ENCODE measurements at regions not wholly inside any gene's neighbourhood (a gene's known extent, or its start where the extent isn't known, plus 50 kb on each side); places are given as distances from the start of the nearest gene placed in this dataset.
"Not testable (repeated sequence)": the region's sequence is repeated elsewhere in the genome, so short reads cannot be mapped to it uniquely, and the experiment has no call there.

DNA sequence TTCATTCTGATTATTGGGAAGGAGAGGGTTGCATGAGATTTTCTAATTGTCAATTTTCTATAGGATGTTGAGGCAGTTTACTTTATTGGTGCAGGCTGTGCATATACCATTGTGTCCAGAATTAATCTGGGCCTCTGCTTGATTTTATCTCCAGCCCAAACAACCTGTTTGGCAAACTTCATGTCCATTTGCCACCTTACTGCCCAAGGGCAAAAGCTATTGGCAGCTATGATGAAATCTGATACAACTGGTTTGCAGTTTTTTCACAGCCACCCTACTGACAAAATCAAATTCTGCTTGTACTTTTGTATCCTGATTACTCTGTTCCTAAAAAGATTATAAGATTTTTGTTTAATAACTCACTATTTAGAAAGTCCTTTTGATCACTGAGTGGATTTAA, 789.2 kb upstream of the FBXO33 start:
- TF ChIP-seq, protein P1, sequence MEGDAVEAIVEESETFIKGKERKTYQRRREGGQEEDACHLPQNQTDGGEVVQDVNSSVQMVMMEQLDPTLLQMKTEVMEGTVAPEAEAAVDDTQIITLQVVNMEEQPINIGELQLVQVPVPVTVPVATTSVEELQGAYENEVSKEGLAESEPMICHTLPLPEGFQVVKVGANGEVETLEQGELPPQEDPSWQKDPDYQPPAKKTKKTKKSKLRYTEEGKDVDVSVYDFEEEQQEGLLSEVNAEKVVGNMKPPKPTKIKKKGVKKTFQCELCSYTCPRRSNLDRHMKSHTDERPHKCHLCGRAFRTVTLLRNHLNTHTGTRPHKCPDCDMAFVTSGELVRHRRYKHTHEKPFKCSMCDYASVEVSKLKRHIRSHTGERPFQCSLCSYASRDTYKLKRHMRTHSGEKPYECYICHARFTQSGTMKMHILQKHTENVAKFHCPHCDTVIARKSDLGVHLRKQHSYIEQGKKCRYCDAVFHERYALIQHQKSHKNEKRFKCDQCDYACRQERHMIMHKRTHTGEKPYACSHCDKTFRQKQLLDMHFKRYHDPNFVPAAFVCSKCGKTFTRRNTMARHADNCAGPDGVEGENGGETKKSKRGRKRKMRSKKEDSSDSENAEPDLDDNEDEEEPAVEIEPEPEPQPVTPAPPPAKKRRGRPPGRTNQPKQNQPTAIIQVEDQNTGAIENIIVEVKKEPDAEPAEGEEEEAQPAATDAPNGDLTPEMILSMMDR (IDR thresholded peaks at IDR 0.05): no peak
- no peak for TF ChIP-seq POLR2A (IDR thresholded peaks at IDR 0.05)
- no peaks in the 10 kb centered on the region for H3K36me3 ChIP-seq
- intact Hi-C loops (cut with DNase I): no loop called here
- no peaks in the 10 kb centered on the region for H3K4me1 ChIP-seq
- H3K4me3 ChIP-seq: no peak overlapping the region
- peaks cover 0 to 15% (median 0%) of the 10 kb centered on the region in 3 donors for H3K9me3 ChIP-seq
- no peak for DNase-seq
- H3K27me3 ChIP-seq: no peaks in the 10 kb centered on the region
- H3K27ac ChIP-seq: no peak overlapping the region

- intact Hi-C loops (cut with DNase I): no loop called here
- Histone ChIP-seq H3K36me3 (no peaks in the 10 kb centered on the region), H3K27me3 (no peaks in the 10 kb centered on the region), H3K4me3 (no peak overlapping the region), H3K9me3 (peaks cover 0 to 15% (median 0%) of the 10 kb centered on the region in 3 donors), H3K27ac (no peak overlapping the region), H3K4me1 (no peaks in the 10 kb centered on the region)
- 66 to 67% methylated on average over 3 of the region's 3 CpGs for WGBS, 2 donors
- no peak for DNase-seq
- no peak for TF ChIP-seq POLR2A (IDR thresholded peaks at IDR 0.05)
- TF ChIP-seq, protein P1 (IDR thresholded peaks at IDR 0.05): no peak
Observed at GRCh38 chr14:40219032-40219431, 786.8 kb upstream of the FBXO33 start.

DNA sequence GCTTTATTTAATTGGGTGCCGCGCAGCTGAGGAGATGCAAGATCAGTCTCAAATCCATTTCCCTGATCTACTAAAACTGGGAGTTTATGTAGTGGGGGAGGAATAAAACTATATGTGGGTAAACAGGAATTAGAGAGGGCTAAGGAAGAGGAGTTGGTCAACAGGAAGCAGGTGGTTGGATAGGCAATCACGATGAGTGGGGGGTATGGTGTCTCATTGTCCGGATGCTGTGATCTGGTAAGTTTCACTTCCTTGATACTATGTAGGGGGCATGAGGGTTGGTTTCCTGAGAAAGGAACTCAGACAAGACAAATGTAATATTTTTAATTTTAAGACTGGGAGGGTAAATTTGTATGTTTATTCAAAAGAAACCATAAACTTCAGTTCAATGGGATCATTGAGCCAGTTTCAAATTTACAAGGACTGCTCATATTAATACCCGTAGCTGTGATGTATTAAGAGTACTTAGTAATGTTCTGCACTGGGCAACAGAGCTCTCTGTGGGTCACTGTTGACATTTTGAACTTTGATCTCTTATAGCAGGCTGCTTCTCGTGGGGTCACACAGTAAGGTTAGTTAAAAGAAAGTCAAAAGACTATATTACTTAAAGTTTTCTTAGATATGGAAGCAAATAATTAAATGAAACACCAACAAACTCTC, 786.2 kb upstream of the FBXO33 start:
- no peak overlapping the region for H3K27ac ChIP-seq
- no peaks in the 10 kb centered on the region for H3K27me3 ChIP-seq
- DNase-seq: no peak
- H3K9me3 ChIP-seq: peaks cover 0 to 15% (median 0%) of the 10 kb centered on the region in 3 donors
- intact Hi-C loops (cut with DNase I): no loop called here
- WGBS, 2 donors: 69 to 70% methylated on average over 6 of the region's 6 CpGs
- H3K4me1 ChIP-seq: no peaks in the 10 kb centered on the region
- H3K4me3 ChIP-seq: no peak overlapping the region
- no peaks in the 10 kb centered on the region for H3K36me3 ChIP-seq
- TF ChIP-seq, protein P1 (IDR thresholded peaks at IDR 0.05): no peak
- TF ChIP-seq POLR2A (IDR thresholded peaks at IDR 0.05): no peak

GRCh38 chr14:40216976-40217375, 784.7 kb upstream of the FBXO33 start:
- H3K4me3 ChIP-seq: no peak overlapping the region
- WGBS, 2 donors: 93 to 96% methylated on average over 3 to 13 of the region's 22 CpGs
- H3K27me3 ChIP-seq: no peaks in the 10 kb centered on the region
- no peaks in the 10 kb centered on the region for H3K4me1 ChIP-seq
- no peak overlapping the region for H3K27ac ChIP-seq
- no peak for DNase-seq
- H3K36me3 ChIP-seq: no peaks in the 10 kb centered on the region
- intact Hi-C loops (cut with DNase I): no loop called here
- peaks cover 0 to 15% (median 0%) of the 10 kb centered on the region in 3 donors for H3K9me3 ChIP-seq
- no peak for TF ChIP-seq POLR2A (IDR thresholded peaks at IDR 0.05)
- TF ChIP-seq, protein P1 (IDR thresholded peaks at IDR 0.05): no peak

DNA sequence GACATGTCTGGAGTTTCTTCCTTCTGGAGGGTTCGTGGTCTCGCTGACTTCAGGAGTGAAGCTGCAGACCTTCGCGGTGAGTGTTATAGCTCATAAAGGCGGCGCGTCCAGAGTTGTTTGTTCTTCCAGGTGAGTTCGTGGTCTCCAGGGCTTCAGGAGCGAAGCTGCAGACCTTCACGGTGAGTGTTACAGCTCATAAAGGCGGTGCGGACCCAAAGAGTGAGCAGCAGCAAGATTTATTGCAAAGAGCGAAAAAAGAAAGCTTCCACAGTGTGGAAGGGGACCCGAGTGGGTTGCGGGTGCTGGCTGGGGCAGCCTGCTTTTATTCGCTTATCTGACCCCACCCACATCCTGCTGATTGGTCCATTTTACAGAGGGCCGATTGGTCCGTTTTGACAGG, 784.2 kb upstream of the FBXO33 start:
- WGBS, 2 donors: 82 to 87% methylated on average over 10 to 18 of the region's 18 CpGs
- H3K27ac ChIP-seq; H3K4me3 ChIP-seq; DNase-seq; intact Hi-C loops (cut with DNase I); H3K36me3 ChIP-seq; H3K27me3 ChIP-seq; H3K4me1 ChIP-seq: not testable (repeated sequence)
- H3K9me3 ChIP-seq: peaks cover 0 to 15% (median 0%) of the 10 kb centered on the region in 3 donors

GRCh38 chr14:40213701-40214100, 781.5 kb upstream of the FBXO33 start:
- Histone ChIP-seq H3K9me3 (peaks cover 0 to 18% (median 0%) of the 10 kb centered on the region in 3 donors), H3K4me1 (no peaks in the 10 kb centered on the region), H3K4me3 (no peak overlapping the region), H3K27ac (no peak overlapping the region), H3K27me3 (no peaks in the 10 kb centered on the region), H3K36me3 (no peaks in the 10 kb centered on the region)
- intact Hi-C loops (cut with DNase I): no loop called here
- no peak for TF ChIP-seq POLR2A (IDR thresholded peaks at IDR 0.05)
- TF ChIP-seq, protein P1 (IDR thresholded peaks at IDR 0.05): no peak
- DNase-seq: no peak
